Muscle layer of colon (tissue), 2 donors: ENCODE measurements at regions not wholly inside any gene's neighbourhood (a gene's known extent, or its start where the extent isn't known, plus 50 kb on each side); places are given as distances from the start of the nearest gene placed in this dataset.

Experiments
- H3K27ac ChIP-seq: one replicate; pipeline ENCODE4 v1.7.0; 2013; ENCODE audit warnings: low read depth, mild to moderate bottlenecking, low read length, moderate library complexity
- H3K27me3 ChIP-seq, 2 donors: one replicate each; pipeline ENCODE4 v1.7.0; 2013; ENCODE audit warnings: low read length in 2 of 2, mild to moderate bottlenecking in 2 of 2; ENCODE audit not compliant: insufficient read depth in 2 of 2, control insufficient read depth in 1 of 2
- H3K36me3 ChIP-seq: one replicate; pipeline ENCODE4 v1.7.0; 2013; ENCODE audit warnings: mild to moderate bottlenecking, low read length; ENCODE audit not compliant: insufficient read depth
- H3K4me1 ChIP-seq: one replicate; pipeline ENCODE4 v1.7.0; 2013; ENCODE audit warnings: mild to moderate bottlenecking, low read length; ENCODE audit not compliant: insufficient read depth
- H3K4me3 ChIP-seq, 2 donors: one replicate each; pipeline ENCODE4 v1.7.0; 2013; ENCODE audit warnings: low read length in 2 of 2, low read depth in 1 of 2, mild to moderate bottlenecking in 1 of 2, moderate library complexity in 1 of 2
- H3K9ac ChIP-seq: one replicate; pipeline ENCODE4 v1.7.0; 2013; ENCODE audit warnings: low read length
- H3K9me3 ChIP-seq: one replicate; pipeline ENCODE4 v1.7.0; 2013; ENCODE audit warnings: mild to moderate bottlenecking, low read length
- donor health status: abdominal sarcoma.
- donor health status: Adenocarcinoma of cecum.

- H3K4me3 ChIP-seq: no peak overlapping the region
- no peaks in the 10 kb centered on the region for H3K9me3 ChIP-seq
- H3K9ac ChIP-seq: no peak overlapping the region
- no peaks in the 10 kb centered on the region for H3K36me3 ChIP-seq
- H3K4me1 ChIP-seq: no peaks in the 10 kb centered on the region
- no peaks in the 10 kb centered on the region for H3K27me3 ChIP-seq
- H3K27ac ChIP-seq: no peak overlapping the region
These were observed 274.7 kb downstream of the RNF144A start for GRCh38 chr2:7191932-7192331.

- no peak overlapping the region for H3K27ac ChIP-seq
- no peak overlapping the region for H3K9ac ChIP-seq
- no peaks in the 10 kb centered on the region for H3K36me3 ChIP-seq
- no peaks in the 10 kb centered on the region for H3K27me3 ChIP-seq
- H3K9me3 ChIP-seq: no peaks in the 10 kb centered on the region
- no peaks in the 10 kb centered on the region for H3K4me1 ChIP-seq
- no peak overlapping the region for H3K4me3 ChIP-seq
These were observed 276.2 kb downstream of the RNF144A start for GRCh38 chr2:7193457-7193856.

GRCh38 chr2:7194950-7195349 is 277.7 kb downstream of the RNF144A start:
- Histone ChIP-seq H3K9me3 (no peaks in the 10 kb centered on the region), H3K4me1 (no peaks in the 10 kb centered on the region), H3K9ac (no peak overlapping the region), H3K4me3 (no peak overlapping the region), H3K27ac (no peak overlapping the region), H3K36me3 (no peaks in the 10 kb centered on the region), H3K27me3 (no peaks in the 10 kb centered on the region)

GRCh38 chr2:7196883-7197282 is 279.7 kb downstream of the RNF144A start:
- H3K4me1 ChIP-seq: no peaks in the 10 kb centered on the region

GRCh38 chr2:7201851-7202250 is 284.6 kb downstream of the RNF144A start:
- Histone ChIP-seq H3K9me3 (no peaks in the 10 kb centered on the region), H3K27me3 (no peaks in the 10 kb centered on the region), H3K9ac (no peak overlapping the region), H3K4me1 (no peaks in the 10 kb centered on the region), H3K4me3 (no peak overlapping the region), H3K36me3 (no peaks in the 10 kb centered on the region), H3K27ac (no peak overlapping the region)

More at GRCh38 chr2:7196883-7197282, 279.7 kb downstream of the RNF144A start:
- no peaks in the 10 kb centered on the region for H3K36me3 ChIP-seq
- no peak overlapping the region for H3K9ac ChIP-seq
- H3K27me3 ChIP-seq: no peaks in the 10 kb centered on the region
- no peaks in the 10 kb centered on the region for H3K9me3 ChIP-seq
- H3K27ac ChIP-seq: no peak overlapping the region
- H3K4me3 ChIP-seq: no peak overlapping the region

GRCh38 chr2:7203056-7203467 is 285.9 kb downstream of the RNF144A start:
- Histone ChIP-seq H3K9me3 (no peaks in the 10 kb centered on the region), H3K4me1 (peaks cover 3% of the 10 kb centered on the region), H3K36me3 (no peaks in the 10 kb centered on the region), H3K9ac (no peak overlapping the region), H3K27me3 (no peaks in the 10 kb centered on the region), H3K27ac (no peak overlapping the region), H3K4me3 (no peak overlapping the region)

- Histone ChIP-seq H3K9ac (no peak overlapping the region), H3K4me1 (peaks cover 9% of the 10 kb centered on the region), H3K4me3 (no peak overlapping the region), H3K27ac (no peak overlapping the region), H3K27me3 (no peaks in the 10 kb centered on the region), H3K9me3 (no peaks in the 10 kb centered on the region), H3K36me3 (no peaks in the 10 kb centered on the region)
These were observed 288.1 kb downstream of the RNF144A start for GRCh38 chr2:7205151-7205830.

GRCh38 chr2:7206111-7206810 is 289.0 kb downstream of the RNF144A start:
- H3K4me3 ChIP-seq: no peak overlapping the region
- peaks cover 9% of the 10 kb centered on the region for H3K4me1 ChIP-seq

GRCh38 chr2:7207631-7208030 is 290.4 kb downstream of the RNF144A start:
- Histone ChIP-seq H3K9me3 (no peaks in the 10 kb centered on the region), H3K4me1 (peaks cover 9% of the 10 kb centered on the region), H3K9ac (no peak overlapping the region), H3K36me3 (no peaks in the 10 kb centered on the region), H3K27me3 (no peaks in the 10 kb centered on the region), H3K27ac (no peak overlapping the region), H3K4me3 (no peak overlapping the region)

More at GRCh38 chr2:7206111-7206810, 289.0 kb downstream of the RNF144A start:
- no peaks in the 10 kb centered on the region for H3K27me3 ChIP-seq
- H3K9me3 ChIP-seq: no peaks in the 10 kb centered on the region
- H3K9ac ChIP-seq: no peak overlapping the region
- H3K36me3 ChIP-seq: no peaks in the 10 kb centered on the region
- H3K27ac ChIP-seq: no peak overlapping the region

GRCh38 chr2:7209757-7210555 is 292.7 kb downstream of the RNF144A start:
- no peak overlapping the region for H3K9ac ChIP-seq
- H3K36me3 ChIP-seq: no peaks in the 10 kb centered on the region
- H3K27me3 ChIP-seq: no peaks in the 10 kb centered on the region
- no peak overlapping the region for H3K27ac ChIP-seq
- H3K4me3 ChIP-seq: no peak overlapping the region
- H3K4me1 ChIP-seq: peaks cover 9% of the 10 kb centered on the region
- no peaks in the 10 kb centered on the region for H3K9me3 ChIP-seq

- no peaks in the 10 kb centered on the region for H3K36me3 ChIP-seq
- H3K27ac ChIP-seq: no peak overlapping the region
- no peaks in the 10 kb centered on the region for H3K9me3 ChIP-seq
- H3K4me1 ChIP-seq: peaks cover 9% of the 10 kb centered on the region
- no peak overlapping the region for H3K4me3 ChIP-seq
- no peaks in the 10 kb centered on the region for H3K27me3 ChIP-seq
- no peak overlapping the region for H3K9ac ChIP-seq
These were observed 293.5 kb downstream of the RNF144A start for GRCh38 chr2:7210712-7211111.
